Fibroblast of lung (primary cell): ENCODE measurements at regions not wholly inside any gene's neighbourhood (a gene's known extent, or its start where the extent isn't known, plus 50 kb on each side); places are given as distances from the start of the nearest gene placed in this dataset.

Experiments used
- DNase-seq, 2 donors: peaks; one replicate each; pipeline versions ENCODE4 v3.0.0 to v3.0.0-alpha.2; 2010; ENCODE audit warnings: low read depth in 2 of 2
- H2AFZ ChIP-seq: 2 replicates; pipeline ENCODE4 v1.5.1; 2012; ENCODE audit warnings: low read length, control low read depth, inconsistent platforms
- H3K27ac ChIP-seq: 2 replicates; pipeline ENCODE4 v1.5.1; 2011; ENCODE audit warnings: low read length, control low read depth; ENCODE audit not compliant: insufficient read depth
- H3K27me3 ChIP-seq: 2 replicates; pipeline ENCODE4 v1.5.1; 2011; ENCODE audit warnings: mild to moderate bottlenecking, low read length; ENCODE audit not compliant: control insufficient read depth, insufficient read depth
- H3K36me3 ChIP-seq: 2 replicates; pipeline ENCODE4 v1.5.1; 2011; ENCODE audit warnings: low read length; ENCODE audit not compliant: control insufficient read depth, insufficient read depth
- H3K4me1 ChIP-seq: 2 replicates; pipeline ENCODE4 v1.5.1; 2011; ENCODE audit warnings: low read length; ENCODE audit not compliant: control insufficient read depth, insufficient read depth; ENCODE audit errors: extremely low read depth
- H3K4me2 ChIP-seq: 2 replicates; pipeline ENCODE4 v1.5.1; 2011; ENCODE audit warnings: low read length, control low read depth; ENCODE audit not compliant: insufficient read depth; ENCODE audit errors: extremely low read depth
- H3K4me3 ChIP-seq, 4 experiments: fragments of 200-600 bp in 1 of 4; sonication (generic) in 1 of 4; replicated peaks in 1 of 4; 2 replicates each; pipeline ENCODE4 v1.5.1; 2011 to 2016; ENCODE audit warnings: low read length in 4 of 4, low read depth in 3 of 4, mild to moderate bottlenecking in 3 of 4, control low read depth in 2 of 4, inconsistent platforms in 1 of 4, mixed read lengths in 1 of 4; ENCODE audit not compliant: insufficient read depth in 1 of 4; ENCODE audit errors: control extremely low read depth in 1 of 4
- H3K79me2 ChIP-seq: 2 replicates; pipeline ENCODE4 v1.5.1; 2012; ENCODE audit warnings: mild to moderate bottlenecking, low read length, inconsistent platforms; ENCODE audit not compliant: control insufficient read depth, insufficient read depth
- H3K9ac ChIP-seq: 2 replicates; pipeline ENCODE4 v1.5.1; 2011; ENCODE audit warnings: mild to moderate bottlenecking, low read length, control low read depth; ENCODE audit not compliant: insufficient read depth
- H3K9me3 ChIP-seq: 2 replicates; pipeline ENCODE4 v1.5.1; 2012; ENCODE audit warnings: low read depth, low read length; ENCODE audit not compliant: control insufficient read depth, insufficient read depth
- H4K20me1 ChIP-seq: 2 replicates; pipeline ENCODE4 v1.5.1; 2011; ENCODE audit warnings: low read length; ENCODE audit not compliant: control insufficient read depth, insufficient read depth; ENCODE audit errors: extremely low read depth
- CTCF ChIP-seq, 2 donors: IDR thresholded peaks in 1 of 2; conservative IDR thresholded peaks in 1 of 2; 1 replicate in 1 of 2; 2 replicates in 1 of 2; pipeline ENCODE4 v1.5.1; 2011 to 2012; ENCODE audit warnings: low read length in 2 of 2, control low read depth in 1 of 2, inconsistent platforms in 1 of 2, low read depth in 1 of 2, mild to moderate bottlenecking in 1 of 2
- EZH2 ChIP-seq: IDR thresholded peaks from 2 replicates; pipeline ENCODE4 v1.5.1; 2012; ENCODE audit warnings: low read length, control low read depth, mild to moderate bottlenecking; ENCODE audit errors: missing control alignments

GRCh38 chr6:28712982-28713381, 187.3 kb downstream of the GPX5 start:
- H3K27me3 ChIP-seq: no peaks in the 10 kb centered on the region
- no peak overlapping the region for H2AFZ ChIP-seq
- H3K4me3 ChIP-seq: no peak overlapping the region
- no peak for TF ChIP-seq CTCF (conservative IDR thresholded peaks at IDR 0.05 in 1 of 2, IDR thresholded peaks at IDR 0.05 in 1 of 2; ENCODE audit: low read depth in 1 of 2, low read length in 2 of 2)
- no peak for TF ChIP-seq EZH2
- H3K79me2 ChIP-seq: no peaks in the 10 kb centered on the region
- H3K9ac ChIP-seq: no peak overlapping the region
- no peaks in the 10 kb centered on the region for H3K36me3 ChIP-seq
- no peaks in the 10 kb centered on the region for H3K4me1 ChIP-seq
- no peak overlapping the region for H3K27ac ChIP-seq
- no peaks in the 10 kb centered on the region for H3K9me3 ChIP-seq
- H3K4me2 ChIP-seq: no peak overlapping the region
- no peaks in the 10 kb centered on the region for H4K20me1 ChIP-seq
- no peak for DNase-seq

GRCh38 chr6:28719275-28719940, 193.7 kb downstream of the GPX5 start:
- Histone ChIP-seq H3K4me3 (no peak overlapping the region), H3K79me2 (no peaks in the 10 kb centered on the region), H2AFZ (no peak overlapping the region), H3K36me3 (no peaks in the 10 kb centered on the region), H3K9me3 (no peaks in the 10 kb centered on the region), H3K27me3 (no peaks in the 10 kb centered on the region), H3K9ac (no peak overlapping the region), H3K4me1 (no peaks in the 10 kb centered on the region), H4K20me1 (no peaks in the 10 kb centered on the region), H3K4me2 (no peak overlapping the region), H3K27ac (no peak overlapping the region)
- no peak for TF ChIP-seq CTCF (conservative IDR thresholded peaks at IDR 0.05 in 1 of 2, IDR thresholded peaks at IDR 0.05 in 1 of 2; ENCODE audit: low read depth in 1 of 2, low read length in 2 of 2)
- TF ChIP-seq EZH2: no peak
- peak in 1 of 2 donors; percentile 18 for DNase-seq

- Histone ChIP-seq H3K4me2 (no peak overlapping the region), H3K9ac (no peak overlapping the region), H2AFZ (no peak overlapping the region), H3K36me3 (no peaks in the 10 kb centered on the region), H3K27me3 (no peaks in the 10 kb centered on the region), H4K20me1 (no peaks in the 10 kb centered on the region), H3K79me2 (no peaks in the 10 kb centered on the region), H3K9me3 (no peaks in the 10 kb centered on the region), H3K4me1 (no peaks in the 10 kb centered on the region), H3K4me3 (no peak overlapping the region), H3K27ac (no peak overlapping the region)
- no peak for DNase-seq
- TF ChIP-seq CTCF (conservative IDR thresholded peaks at IDR 0.05 in 1 of 2, IDR thresholded peaks at IDR 0.05 in 1 of 2; ENCODE audit: low read depth in 1 of 2, low read length in 2 of 2) (no peak), EZH2 (no peak)
These were observed 194.9 kb downstream of the GPX5 start for GRCh38 chr6:28720357-28721231.
